ENCODE measurements at regions not wholly inside any gene's neighbourhood (a gene's known extent, or its start where the extent isn't known, plus 50 kb on each side); places are given as distances from the start of the nearest gene placed in this dataset.

DNA sequence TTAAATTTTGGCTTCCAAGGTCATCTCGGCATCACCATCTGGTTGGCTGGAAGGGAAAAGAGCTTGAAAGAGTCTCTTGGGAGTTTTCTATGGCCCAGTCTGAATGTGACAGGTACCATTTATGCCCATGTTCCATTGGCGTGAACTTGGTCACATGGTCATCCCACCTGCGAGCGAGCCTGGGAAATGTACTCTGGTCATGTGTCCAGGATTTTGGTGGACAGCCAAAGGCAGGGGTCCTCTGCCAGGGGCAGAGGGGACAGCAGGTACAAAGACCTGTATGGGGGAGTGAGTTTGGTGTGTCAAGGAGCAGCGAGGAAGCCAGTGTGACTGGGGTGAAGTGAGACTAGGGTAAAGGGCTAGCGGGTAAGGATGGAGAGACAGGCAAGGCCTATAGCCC, 112.6 kb downstream of the CDC5L start:
- DNase-seq, result no peak

GRCh38 chr6:44503471-44503870, 116.0 kb downstream of the CDC5L start:
- DNase-seq, result no peak

DNA sequence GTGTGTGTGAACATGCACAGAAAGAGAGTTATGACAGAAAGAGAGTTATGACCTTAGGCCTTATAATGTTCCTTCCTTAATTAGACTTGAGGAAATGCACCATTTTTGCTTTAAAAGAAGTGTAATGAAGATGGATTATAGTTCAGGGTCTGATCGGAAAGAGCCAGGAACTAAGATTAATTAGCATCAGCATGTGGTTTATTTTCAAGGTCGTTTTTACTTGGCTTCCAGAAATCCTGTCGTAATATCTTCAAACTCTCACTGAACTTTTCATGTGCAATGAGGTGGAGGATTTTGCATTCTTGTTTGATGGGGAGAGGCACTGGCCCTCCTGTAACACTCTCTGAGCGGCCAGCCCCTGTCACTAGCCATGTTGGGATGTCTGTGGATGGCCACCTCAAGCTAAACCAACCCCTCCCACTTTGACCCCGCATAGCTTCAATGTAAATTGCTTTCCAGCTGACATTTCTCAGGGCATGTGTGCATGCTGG, 116.8 kb downstream of the CDC5L start:
- DNase-seq, result no peak

GRCh38 chr6:44505751-44506150, 118.2 kb downstream of the CDC5L start:
- DNase-seq, result no peak

- no peak for DNase-seq
These were observed 119.5 kb downstream of the CDC5L start for GRCh38 chr6:44507014-44507413.

DNA sequence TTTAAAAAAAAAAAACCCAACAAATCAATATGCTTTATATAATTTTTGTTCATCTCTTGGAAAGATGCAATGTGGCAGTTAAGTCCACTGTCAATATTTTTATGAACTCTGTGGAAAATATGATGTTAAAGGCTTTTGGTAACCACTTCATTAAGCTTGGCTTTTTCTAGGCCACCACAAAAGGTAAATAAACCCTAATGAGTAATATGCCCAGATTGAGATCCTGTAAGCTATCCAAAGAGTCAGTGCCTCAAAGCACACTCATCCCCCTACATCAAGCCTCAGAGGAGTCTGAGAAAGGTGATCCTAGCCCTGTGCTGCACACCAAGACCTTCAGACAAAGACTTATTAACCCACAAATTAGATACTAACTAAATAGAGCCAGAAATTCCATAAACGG, 121.1 kb downstream of the CDC5L start:
- no peak for DNase-seq

- DNase-seq, result no peak
These were observed 123.6 kb downstream of the CDC5L start for GRCh38 chr6:44511126-44511525.

GRCh38 chr6:44512868-44513741, 125.6 kb downstream of the CDC5L start:
- DNase-seq, result no peak

DNA sequence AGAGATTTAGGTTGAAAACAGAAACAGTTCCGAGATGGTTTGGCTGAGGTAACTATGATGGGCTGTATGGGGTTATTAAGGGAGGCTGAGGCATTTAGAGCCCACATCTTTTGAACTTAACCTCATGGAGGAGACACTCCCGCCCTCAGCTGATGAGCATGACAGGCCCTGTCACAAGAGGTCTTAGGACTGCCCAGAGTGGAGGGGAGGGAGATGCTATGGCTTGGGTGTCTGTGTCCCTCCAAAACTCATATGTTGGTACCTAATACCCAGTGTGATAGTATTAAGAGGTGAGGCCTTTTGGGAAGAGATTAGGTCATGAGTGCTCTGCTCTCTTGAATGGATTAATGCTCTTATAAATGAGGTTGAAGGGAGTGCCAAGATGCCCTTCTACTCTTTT, 126.6 kb downstream of the CDC5L start:
- no peak for DNase-seq

DNA sequence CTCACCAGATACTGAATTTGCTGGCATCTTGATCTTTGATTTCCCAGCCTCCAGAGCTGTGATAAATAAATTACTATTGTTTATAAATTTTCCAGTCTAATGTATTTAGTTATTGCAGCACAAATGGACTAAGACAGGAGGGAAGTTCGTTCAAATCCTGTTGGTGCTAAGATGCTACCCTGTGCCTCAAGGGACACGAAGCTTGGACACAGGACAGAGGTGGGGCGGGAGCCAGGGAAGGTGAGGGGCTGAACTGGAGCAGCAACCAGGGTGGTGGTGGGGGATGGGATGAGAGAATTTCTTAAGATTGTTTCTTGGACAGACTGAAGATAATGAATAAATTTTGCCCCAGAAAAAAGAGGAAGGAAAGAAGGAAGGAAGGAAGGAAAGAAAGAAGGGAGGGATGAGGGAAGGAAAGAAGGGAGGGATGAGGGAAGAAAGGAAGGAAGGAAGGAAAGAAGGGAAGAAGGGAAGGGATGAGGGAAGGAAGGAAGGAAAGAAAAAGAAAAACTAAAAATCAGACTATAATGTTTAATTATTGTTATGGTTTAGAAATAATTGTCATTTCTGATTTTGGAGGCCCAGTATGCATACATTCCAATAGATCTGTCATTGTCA, 127.2 kb downstream of the CDC5L start:
- DNase-seq, result no peak

DNA sequence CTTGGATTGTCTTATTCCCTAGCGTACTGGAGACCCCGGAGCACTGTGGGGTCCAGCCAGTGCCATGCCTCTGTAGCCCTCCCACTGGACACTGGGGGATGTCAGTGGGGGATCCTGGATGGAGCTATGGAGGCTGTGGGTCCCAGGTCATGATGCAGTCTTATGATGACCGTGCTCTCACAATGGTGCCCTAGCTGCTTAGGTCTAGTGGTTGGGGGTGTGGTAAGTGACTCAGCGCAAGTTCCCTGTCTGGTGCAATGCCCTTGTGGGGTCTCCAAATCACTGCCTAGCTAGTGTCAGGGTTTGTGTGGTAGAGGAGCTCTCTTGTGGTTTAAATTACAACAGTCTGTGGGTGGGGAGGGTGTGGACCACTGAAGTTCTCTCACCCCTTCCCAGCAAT, 135.4 kb downstream of the CDC5L start:
- no peak for DNase-seq

- DNase-seq, result peak in 1 of 5 donors; percentile 7
These were observed 137.1 kb downstream of the CDC5L start for GRCh38 chr6:44524476-44525227.

GRCh38 chr6:44525761-44526351, 138.3 kb downstream of the CDC5L start:
- DNase-seq, result no peak

- peak in 1 of 5 donors; percentile 13 for DNase-seq
These were observed 139.7 kb downstream of the CDC5L start for GRCh38 chr6:44527181-44527580.

GRCh38 chr6:44527583-44528369, 140.3 kb downstream of the CDC5L start:
- DNase-seq, result no peak

DNA sequence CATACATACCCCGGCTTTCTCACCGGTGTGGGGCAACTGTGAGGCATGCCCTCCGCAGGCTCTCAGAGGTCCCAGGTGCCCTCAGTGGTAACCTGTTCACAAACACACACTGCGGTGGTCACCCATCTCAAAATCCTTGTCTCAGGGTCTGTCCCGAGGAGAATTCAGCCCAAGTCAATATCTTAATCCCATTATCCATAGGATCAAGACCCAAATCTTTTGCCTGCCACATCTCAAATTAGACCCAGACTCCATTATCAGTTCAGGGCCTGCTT, 140.8 kb downstream of the CDC5L start:
- no peak for DNase-seq

- DNase-seq, result no peak
These were observed 141.2 kb downstream of the CDC5L start for GRCh38 chr6:44528716-44529115.

GRCh38 chr6:44529146-44529905, 141.8 kb downstream of the CDC5L start:
- DNase-seq, result no peak

GRCh38 chr6:44530209-44530909, 142.9 kb downstream of the CDC5L start:
- no peak for DNase-seq

DNA sequence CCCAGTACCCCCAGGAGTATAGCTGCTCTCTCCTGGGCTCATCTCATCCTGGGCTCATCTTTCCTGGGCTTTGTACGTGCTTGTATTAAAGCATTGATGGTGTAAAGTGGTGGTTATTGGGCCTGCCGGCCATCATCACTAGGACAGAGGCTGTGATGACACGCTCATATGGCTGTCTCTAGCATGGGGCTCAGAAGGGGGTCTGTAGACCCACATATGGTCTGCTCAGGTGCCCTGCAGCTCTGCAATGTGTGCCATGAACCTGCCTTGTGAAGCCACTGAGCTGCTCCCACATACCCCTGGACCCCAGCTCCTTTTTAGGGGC, 143.4 kb downstream of the CDC5L start:
- DNase-seq, result no peak

DNA sequence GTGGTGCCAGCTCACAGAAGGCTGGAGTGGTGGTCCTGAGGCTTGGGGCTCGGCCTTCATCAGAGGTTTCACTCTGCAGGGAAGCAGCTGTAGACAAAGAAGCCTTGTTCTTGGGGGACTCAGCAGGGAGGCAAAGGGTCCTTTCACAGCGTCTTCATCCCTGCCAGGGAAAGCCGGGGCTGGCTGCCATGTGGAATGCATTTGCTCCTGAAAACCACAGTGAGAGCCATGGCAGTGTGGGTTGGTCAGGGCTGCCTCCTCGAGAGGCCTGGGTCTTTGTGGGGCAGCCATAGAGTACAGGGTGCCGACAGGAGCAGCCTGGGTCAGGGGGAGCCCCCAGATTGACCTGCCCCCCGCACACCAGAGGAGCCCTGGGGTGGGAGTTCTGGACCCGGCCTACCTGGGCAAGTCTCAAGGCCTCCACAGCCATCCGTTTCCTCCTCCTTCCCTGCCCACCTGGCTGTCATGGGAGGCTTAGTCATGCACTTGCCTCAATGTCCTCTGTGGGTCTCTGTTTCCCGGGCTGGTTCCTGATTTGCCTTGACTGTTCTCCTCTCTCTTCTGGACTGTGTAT, 144.0 kb downstream of the CDC5L start:
- DNase-seq, result no peak

All from T-helper 1 cell (primary cell).